Gastrocnemius medialis (tissue), 4 donors: ENCODE measurements at regions not wholly inside any gene's neighbourhood (a gene's known extent, or its start where the extent isn't known, plus 50 kb on each side); places are given as distances from the start of the nearest gene placed in this dataset.

ENCODE experiments used
- POLR2A ChIP-seq, 2 donors: fragments of 450-650 bp; IDR thresholded peaks; one replicate each; pipeline ENCODE4 v1.6.1; 2017; ENCODE audit warnings: antibody characterized with exemption in 2 of 2, mild to moderate bottlenecking in 2 of 2, moderate library complexity in 2 of 2
- TF ChIP-seq, protein P1 (sequence below), 5 experiments: fragments of 450-650 bp in 3 of 5; fragments of 200-600 bp in 2 of 5; sonication (generic) in 2 of 5; IDR thresholded peaks in 4 of 5; conservative IDR thresholded peaks in 1 of 5; 1 replicate in 4 of 5; 2 replicates in 1 of 5; pipeline ENCODE4 v1.5.1; 2016 to 2019; ENCODE audit warnings: antibody characterized with exemption in 5 of 5, mild to moderate bottlenecking in 3 of 5, moderate library complexity in 3 of 5

DNA sequence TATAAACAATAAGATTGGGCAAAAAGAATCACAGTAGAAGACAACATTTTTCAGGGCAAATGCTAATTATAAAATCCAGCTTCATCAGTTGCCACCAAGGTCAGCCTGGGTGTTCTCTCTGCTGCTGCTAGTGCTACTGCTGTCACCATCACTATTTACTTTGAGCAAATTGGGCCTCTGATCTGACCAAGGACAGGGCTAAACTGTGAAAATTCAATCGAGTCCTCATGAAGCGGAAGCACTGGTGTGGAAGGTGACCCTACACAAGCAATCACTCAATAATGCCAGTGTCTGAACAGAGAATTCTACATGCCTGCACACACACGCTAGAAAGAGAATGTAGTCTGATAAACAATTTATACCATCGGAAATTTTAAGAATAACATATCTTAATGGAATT, 122.9 kb upstream of the TTC29 start:
- TF ChIP-seq, protein P1, sequence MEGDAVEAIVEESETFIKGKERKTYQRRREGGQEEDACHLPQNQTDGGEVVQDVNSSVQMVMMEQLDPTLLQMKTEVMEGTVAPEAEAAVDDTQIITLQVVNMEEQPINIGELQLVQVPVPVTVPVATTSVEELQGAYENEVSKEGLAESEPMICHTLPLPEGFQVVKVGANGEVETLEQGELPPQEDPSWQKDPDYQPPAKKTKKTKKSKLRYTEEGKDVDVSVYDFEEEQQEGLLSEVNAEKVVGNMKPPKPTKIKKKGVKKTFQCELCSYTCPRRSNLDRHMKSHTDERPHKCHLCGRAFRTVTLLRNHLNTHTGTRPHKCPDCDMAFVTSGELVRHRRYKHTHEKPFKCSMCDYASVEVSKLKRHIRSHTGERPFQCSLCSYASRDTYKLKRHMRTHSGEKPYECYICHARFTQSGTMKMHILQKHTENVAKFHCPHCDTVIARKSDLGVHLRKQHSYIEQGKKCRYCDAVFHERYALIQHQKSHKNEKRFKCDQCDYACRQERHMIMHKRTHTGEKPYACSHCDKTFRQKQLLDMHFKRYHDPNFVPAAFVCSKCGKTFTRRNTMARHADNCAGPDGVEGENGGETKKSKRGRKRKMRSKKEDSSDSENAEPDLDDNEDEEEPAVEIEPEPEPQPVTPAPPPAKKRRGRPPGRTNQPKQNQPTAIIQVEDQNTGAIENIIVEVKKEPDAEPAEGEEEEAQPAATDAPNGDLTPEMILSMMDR (IDR thresholded peaks at IDR 0.05 in 4 of 5, conservative IDR thresholded peaks at IDR 0.05 in 1 of 5): no peak
- no peak for TF ChIP-seq POLR2A (IDR thresholded peaks at IDR 0.05)
